Upper lobe of left lung (tissue), 4 donors: ENCODE measurements at regions not wholly inside any gene's neighbourhood (a gene's known extent, or its start where the extent isn't known, plus 50 kb on each side); places are given as distances from the start of the nearest gene placed in this dataset.

Experiments used
- CTCF ChIP-seq, 6 experiments: fragments of 450-650 bp in 4 of 6; fragments of 200-600 bp in 2 of 6; sonication (generic) in 2 of 6; IDR thresholded peaks; one replicate each; pipeline ENCODE4 v1.5.1; 2016 to 2019; ENCODE audit warnings: antibody characterized with exemption in 6 of 6
- POLR2AphosphoS5 ChIP-seq, 2 donors: sonication (generic); formaldehyde crosslinking; IDR thresholded peaks; one replicate each; pipeline ENCODE4 v1.5.1; 2017; ENCODE audit warnings: antibody characterized with exemption in 2 of 2

GRCh38 chr13:105340061-105340606 lies 1195.3 kb downstream of the EFNB2 start:
- TF ChIP-seq CTCF (IDR thresholded peaks at IDR 0.05) (no peak), POLR2AphosphoS5 (IDR thresholded peaks at IDR 0.05) (no peak)
